Neural progenitor cell (in vitro differentiated cells): ENCODE measurements at regions not wholly inside any gene's neighbourhood (a gene's known extent, or its start where the extent isn't known, plus 50 kb on each side); places are given as distances from the start of the nearest gene placed in this dataset.
A peak's percentile ranks its signal among the peaks of the same experiment; 100 is the strongest.
"Not testable (repeated sequence)": the region's sequence is repeated elsewhere in the genome, so short reads cannot be mapped to it uniquely, and the experiment has no call there.

ENCODE experiments used
- DNase-seq: peaks from one replicate; pipeline ENCODE4 v3.0.0-alpha.2; 2016; ENCODE audit warnings: low spot score
- H2AFZ ChIP-seq: fragments of 200-600 bp; sonication (generic); replicated peaks from 2 replicates; pipeline ENCODE4 v1.6.1; 2016; ENCODE audit warnings: antibody characterized with exemption
- H3F3A ChIP-seq: fragments of 200-600 bp; sonication (generic); 2 replicates; pipeline ENCODE4 v1.6.1; 2016; ENCODE audit warnings: antibody characterized with exemption, low read depth
- H3K27ac ChIP-seq: fragments of 200-600 bp; sonication (generic); 2 replicates; pipeline ENCODE4 v1.5.1; 2016; ENCODE audit warnings: mild to moderate bottlenecking
- H3K27me3 ChIP-seq: fragments of 200-600 bp; sonication (generic); 2 replicates; pipeline ENCODE4 v1.6.1; 2016; ENCODE audit warnings: mild to moderate bottlenecking, moderate library complexity
- H3K36me3 ChIP-seq: fragments of 200-600 bp; sonication (generic); 2 replicates; pipeline ENCODE4 v1.5.1; 2016
- H3K4me1 ChIP-seq: fragments of 200-600 bp; sonication (generic); 2 replicates; pipeline ENCODE4 v1.6.1; 2016; ENCODE audit warnings: mixed run types
- H3K4me2 ChIP-seq: fragments of 200-600 bp; sonication (generic); 2 replicates; pipeline ENCODE4 v1.6.1; 2016
- H3K4me3 ChIP-seq: fragments of 200-600 bp; sonication (generic); 2 replicates; pipeline ENCODE4 v1.5.1; 2016
- H3K79me2 ChIP-seq: fragments of 200-600 bp; sonication (generic); 2 replicates; pipeline ENCODE4 v1.6.1; 2016; ENCODE audit warnings: low read depth
- H3K9ac ChIP-seq: fragments of 200-600 bp; sonication (generic); 2 replicates; pipeline ENCODE4 v1.6.1; 2016
- H3K9me3 ChIP-seq: fragments of 200-600 bp; sonication (generic); 2 replicates; pipeline ENCODE4 v1.5.1; 2016; ENCODE audit warnings: low read depth
- H4K20me1 ChIP-seq: fragments of 200-600 bp; sonication (generic); 2 replicates; pipeline ENCODE4 v1.6.1; 2016; ENCODE audit warnings: low read depth
- H3K27ac Mint-ChIP-seq: 3 replicates; pipeline ENCODE4 v1.8.0; 2021; ENCODE audit warnings: mixed read lengths
- H3K27me3 Mint-ChIP-seq: 2 replicates; pipeline ENCODE4 v1.8.0; 2022; ENCODE audit warnings: low read depth, mild to moderate bottlenecking, inconsistent platforms, moderate library complexity, mixed read lengths; ENCODE audit not compliant: insufficient read depth
- H3K36me3 Mint-ChIP-seq: 3 replicates; pipeline ENCODE4 v1.8.0; 2021; ENCODE audit warnings: mixed read lengths
- H3K4me1 Mint-ChIP-seq: 3 replicates; pipeline ENCODE4 v1.8.0; 2021; ENCODE audit warnings: mixed read lengths
- H3K4me3 Mint-ChIP-seq: 3 replicates; pipeline ENCODE4 v1.8.0; 2021; ENCODE audit warnings: mild to moderate bottlenecking, moderate library complexity, mixed read lengths
- H3K9me3 Mint-ChIP-seq: 3 replicates; pipeline ENCODE4 v1.8.0; 2020; ENCODE audit warnings: mixed read lengths
- EZH2 ChIP-seq: fragments of 200-600 bp; sonication (generic); IDR thresholded peaks from 2 replicates; pipeline ENCODE4 v1.6.1; 2017; ENCODE audit warnings: antibody characterized with exemption, mild to moderate bottlenecking, moderate library complexity
- EZH2phosphoT487 ChIP-seq: fragments of 200-600 bp; sonication (generic); IDR thresholded peaks from 2 replicates; pipeline ENCODE4 v1.6.1; 2017; ENCODE audit warnings: antibody characterized with exemption
- TF ChIP-seq, protein P1 (sequence below): fragments of 200-600 bp; sonication (generic); IDR thresholded peaks from 2 replicates; pipeline ENCODE4 v1.5.1; 2017; ENCODE audit warnings: antibody characterized with exemption, mild to moderate bottlenecking

- Mint-ChIP-seq H3K27me3 (peaks cover 10% of the 10 kb centered on the region), H3K36me3 (no peaks in the 10 kb centered on the region), H3K4me3 (no peak overlapping the region), H3K27ac (no peak overlapping the region), H3K9me3 (no peaks in the 10 kb centered on the region), H3K4me1 (peaks cover 7% of the 10 kb centered on the region)
- Histone ChIP-seq H3F3A (no peaks in the 10 kb centered on the region), H4K20me1 (no peaks in the 10 kb centered on the region), H3K36me3 (no peaks in the 10 kb centered on the region), H3K4me2 (no peak overlapping the region), H3K27ac (no peak overlapping the region), H3K4me1 (no peaks in the 10 kb centered on the region), H2AFZ (no peak overlapping the region), H3K9ac (no peak overlapping the region), H3K9me3 (no peaks in the 10 kb centered on the region), H3K27me3 (peaks cover 24% of the 10 kb centered on the region), H3K79me2 (no peaks in the 10 kb centered on the region), H3K4me3 (no peak overlapping the region)
- TF ChIP-seq EZH2: no peak
- TF ChIP-seq, protein P1, sequence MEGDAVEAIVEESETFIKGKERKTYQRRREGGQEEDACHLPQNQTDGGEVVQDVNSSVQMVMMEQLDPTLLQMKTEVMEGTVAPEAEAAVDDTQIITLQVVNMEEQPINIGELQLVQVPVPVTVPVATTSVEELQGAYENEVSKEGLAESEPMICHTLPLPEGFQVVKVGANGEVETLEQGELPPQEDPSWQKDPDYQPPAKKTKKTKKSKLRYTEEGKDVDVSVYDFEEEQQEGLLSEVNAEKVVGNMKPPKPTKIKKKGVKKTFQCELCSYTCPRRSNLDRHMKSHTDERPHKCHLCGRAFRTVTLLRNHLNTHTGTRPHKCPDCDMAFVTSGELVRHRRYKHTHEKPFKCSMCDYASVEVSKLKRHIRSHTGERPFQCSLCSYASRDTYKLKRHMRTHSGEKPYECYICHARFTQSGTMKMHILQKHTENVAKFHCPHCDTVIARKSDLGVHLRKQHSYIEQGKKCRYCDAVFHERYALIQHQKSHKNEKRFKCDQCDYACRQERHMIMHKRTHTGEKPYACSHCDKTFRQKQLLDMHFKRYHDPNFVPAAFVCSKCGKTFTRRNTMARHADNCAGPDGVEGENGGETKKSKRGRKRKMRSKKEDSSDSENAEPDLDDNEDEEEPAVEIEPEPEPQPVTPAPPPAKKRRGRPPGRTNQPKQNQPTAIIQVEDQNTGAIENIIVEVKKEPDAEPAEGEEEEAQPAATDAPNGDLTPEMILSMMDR: no peak
- TF ChIP-seq EZH2phosphoT487: no peak
- no peak for DNase-seq
Measured at GRCh38 chr7:142498364-142498763, 240.5 kb upstream of the PRSS58 start.

GRCh38 chr7:142496545-142496991 is 238.7 kb upstream of the PRSS58 start:
- no peak overlapping the region for H3K27ac ChIP-seq
- no peaks in the 10 kb centered on the region for H3K9me3 ChIP-seq
- Mint-ChIP-seq H3K36me3 (no peaks in the 10 kb centered on the region), H3K27ac (no peak overlapping the region), H3K27me3 (peaks cover 10% of the 10 kb centered on the region), H3K4me3 (no peak overlapping the region), H3K9me3 (peaks cover 2% of the 10 kb centered on the region), H3K4me1 (peaks cover 7% of the 10 kb centered on the region)
- H3K4me1 ChIP-seq: no peaks in the 10 kb centered on the region
- H3K9ac ChIP-seq: no peak overlapping the region
- peaks cover 24% of the 10 kb centered on the region for H3K27me3 ChIP-seq
- TF ChIP-seq EZH2phosphoT487 (no peak), EZH2 (peak; percentile 29)
- TF ChIP-seq, protein P1: peak; percentile 86
- H3K4me3 ChIP-seq: no peak overlapping the region
- no peak overlapping the region for H3K4me2 ChIP-seq
- H3K36me3 ChIP-seq: no peaks in the 10 kb centered on the region
- H2AFZ ChIP-seq: no peak overlapping the region
- no peaks in the 10 kb centered on the region for H3F3A ChIP-seq
- no peaks in the 10 kb centered on the region for H4K20me1 ChIP-seq
- H3K79me2 ChIP-seq: no peaks in the 10 kb centered on the region
- DNase-seq: peak; percentile 61

- not testable (repeated sequence) for DNase-seq, H3K4me1 Mint-ChIP-seq
Measured at GRCh38 chr7:142495879-142496278, 238.0 kb upstream of the PRSS58 start.

DNA sequence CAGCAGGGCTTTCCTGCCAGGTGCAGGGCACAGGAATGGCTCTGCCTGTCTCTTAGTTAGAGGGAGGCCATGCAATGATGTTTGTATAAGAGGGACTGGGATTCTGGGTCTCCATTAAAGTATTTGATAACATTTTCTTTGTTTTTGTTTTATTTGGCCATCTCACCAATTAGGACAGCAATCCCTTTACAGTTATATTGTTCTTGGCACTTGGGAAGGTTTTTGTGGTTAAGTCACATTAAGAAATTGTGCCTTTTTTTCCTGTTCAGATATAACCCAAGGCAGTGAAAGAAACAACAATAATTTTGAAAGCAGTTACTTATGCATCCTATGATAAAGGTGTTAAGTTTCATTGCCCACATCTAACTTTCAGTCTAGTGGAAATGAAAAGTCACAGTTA is 237.4 kb upstream of the PRSS58 start:
- H3K4me3 ChIP-seq, H3K4me1 Mint-ChIP-seq, H3K36me3 Mint-ChIP-seq, H3K36me3 ChIP-seq, H3K9me3 ChIP-seq, DNase-seq, H3K4me1 ChIP-seq, H3K27me3 Mint-ChIP-seq, H3K27ac ChIP-seq, H3K79me2 ChIP-seq, H3K9ac ChIP-seq, H3K9me3 Mint-ChIP-seq, H2AFZ ChIP-seq, H3K4me2 ChIP-seq, H3F3A ChIP-seq, H3K4me3 Mint-ChIP-seq, H3K27ac Mint-ChIP-seq, H4K20me1 ChIP-seq: not testable (repeated sequence)
- peaks cover 24% of the 10 kb centered on the region for H3K27me3 ChIP-seq

More at GRCh38 chr7:142495879-142496278, 238.0 kb upstream of the PRSS58 start:
- H3K27ac ChIP-seq, H3F3A ChIP-seq, H3K4me3 Mint-ChIP-seq, H4K20me1 ChIP-seq, H3K36me3 Mint-ChIP-seq, H3K9ac ChIP-seq, H3K27me3 Mint-ChIP-seq, H3K27ac Mint-ChIP-seq, H3K4me2 ChIP-seq, H3K9me3 Mint-ChIP-seq, H3K79me2 ChIP-seq, H3K4me1 ChIP-seq, H3K36me3 ChIP-seq, H3K9me3 ChIP-seq, H2AFZ ChIP-seq, H3K4me3 ChIP-seq: not testable (repeated sequence)
- peaks cover 24% of the 10 kb centered on the region for H3K27me3 ChIP-seq
- peak; percentile 10 for TF ChIP-seq EZH2
